ENCODE measurements at regions not wholly inside any gene's neighbourhood (a gene's known extent, or its start where the extent isn't known, plus 50 kb on each side); places are given as distances from the start of the nearest gene placed in this dataset.

DNA sequence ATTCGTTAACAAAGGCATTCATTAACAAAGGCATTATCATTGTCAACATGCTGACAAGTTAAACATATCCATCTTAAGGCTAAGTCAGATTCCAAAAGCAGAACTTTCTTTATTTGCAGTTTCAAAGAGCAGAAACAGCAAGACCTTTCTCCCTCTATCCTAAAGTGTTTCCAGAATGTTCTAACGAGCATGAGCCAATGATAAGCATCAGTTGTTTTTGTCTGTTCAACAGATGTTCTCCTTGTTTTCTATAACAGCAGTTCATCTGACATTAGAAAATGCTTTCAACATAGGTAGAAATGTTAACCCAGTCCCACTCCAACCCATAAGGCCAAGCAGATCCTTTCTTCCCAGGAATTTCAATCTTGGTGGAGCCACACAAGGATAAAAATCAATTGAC lies 77.6 kb upstream of the POMGNT2 start:
- CTCF ChIA-PET = no interaction called here
- POLR2A ChIA-PET = no interaction called here
- no peaks in the 10 kb centered on the region for H3K4me1 ChIP-seq (ENCODE audit: control insufficient read depth, insufficient read depth, low read length)

DNA sequence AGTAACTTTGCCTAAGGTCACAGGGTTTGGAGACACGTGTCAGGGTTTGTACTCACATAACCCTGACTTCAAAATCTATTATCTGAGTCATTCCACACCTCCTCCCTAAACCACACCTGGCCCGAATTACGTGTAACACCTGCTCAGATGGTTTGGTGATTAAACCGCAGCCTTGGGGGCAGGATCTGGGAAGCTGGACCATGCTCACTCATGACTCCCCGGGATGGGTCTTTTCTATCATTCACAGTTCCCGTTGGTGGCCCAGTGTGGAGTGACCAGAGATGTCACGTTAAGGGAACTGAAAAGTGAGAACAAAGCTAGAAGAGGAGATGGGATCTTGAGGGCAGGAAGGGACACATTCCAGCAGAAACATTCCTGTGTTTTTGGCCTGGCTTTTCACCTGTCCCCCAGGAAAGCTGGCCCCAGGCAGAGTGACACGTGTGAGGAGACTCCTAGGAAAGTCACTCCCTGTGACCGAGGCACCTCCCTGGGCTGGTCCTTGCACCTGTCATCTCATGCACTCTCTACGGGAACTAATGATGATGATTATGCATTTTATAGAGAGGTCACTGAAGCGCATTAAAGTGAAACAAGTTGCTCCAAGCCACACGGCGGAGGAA lies 75.4 kb upstream of the POMGNT2 start:
- Histone ChIP-seq H3K9me3 (ENCODE audit: control insufficient read depth, insufficient read depth, low read depth, low read length) (no peaks in the 10 kb centered on the region), H3K27me3 (ENCODE audit: control insufficient read depth, insufficient read depth, low read length) (no peaks in the 10 kb centered on the region), H3K36me3 (ENCODE audit: control insufficient read depth, insufficient read depth, low read length) (no peaks in the 10 kb centered on the region), H3K4me3 (ENCODE audit: low read depth in 2 of 2, low read length in 2 of 2) (no peak overlapping the region), H3K27ac (ENCODE audit: low read length) (no peak overlapping the region), H3K4me1 (ENCODE audit: control insufficient read depth, insufficient read depth, low read length) (no peaks in the 10 kb centered on the region)
- in situ Hi-C loops (cut with HindIII; ENCODE audit: low pct_unique_long_range_greater_than_20kb, low sequenced_read_pairs) (no loop called here), intact Hi-C loops (cut with micrococcal nuclease; ENCODE audit: unreplicated experiment) (no loop called here)
- no peak for ATAC-seq
- CTCF ChIA-PET = no interaction called here
- DNase-seq (ENCODE audit: low read depth, low spot score) = no peak
- no peak for TF ChIP-seq TCF7L2 (IDR thresholded peaks at IDR 0.05; ENCODE audit: low read depth, low read length)
- TF ChIP-seq, protein P1, sequence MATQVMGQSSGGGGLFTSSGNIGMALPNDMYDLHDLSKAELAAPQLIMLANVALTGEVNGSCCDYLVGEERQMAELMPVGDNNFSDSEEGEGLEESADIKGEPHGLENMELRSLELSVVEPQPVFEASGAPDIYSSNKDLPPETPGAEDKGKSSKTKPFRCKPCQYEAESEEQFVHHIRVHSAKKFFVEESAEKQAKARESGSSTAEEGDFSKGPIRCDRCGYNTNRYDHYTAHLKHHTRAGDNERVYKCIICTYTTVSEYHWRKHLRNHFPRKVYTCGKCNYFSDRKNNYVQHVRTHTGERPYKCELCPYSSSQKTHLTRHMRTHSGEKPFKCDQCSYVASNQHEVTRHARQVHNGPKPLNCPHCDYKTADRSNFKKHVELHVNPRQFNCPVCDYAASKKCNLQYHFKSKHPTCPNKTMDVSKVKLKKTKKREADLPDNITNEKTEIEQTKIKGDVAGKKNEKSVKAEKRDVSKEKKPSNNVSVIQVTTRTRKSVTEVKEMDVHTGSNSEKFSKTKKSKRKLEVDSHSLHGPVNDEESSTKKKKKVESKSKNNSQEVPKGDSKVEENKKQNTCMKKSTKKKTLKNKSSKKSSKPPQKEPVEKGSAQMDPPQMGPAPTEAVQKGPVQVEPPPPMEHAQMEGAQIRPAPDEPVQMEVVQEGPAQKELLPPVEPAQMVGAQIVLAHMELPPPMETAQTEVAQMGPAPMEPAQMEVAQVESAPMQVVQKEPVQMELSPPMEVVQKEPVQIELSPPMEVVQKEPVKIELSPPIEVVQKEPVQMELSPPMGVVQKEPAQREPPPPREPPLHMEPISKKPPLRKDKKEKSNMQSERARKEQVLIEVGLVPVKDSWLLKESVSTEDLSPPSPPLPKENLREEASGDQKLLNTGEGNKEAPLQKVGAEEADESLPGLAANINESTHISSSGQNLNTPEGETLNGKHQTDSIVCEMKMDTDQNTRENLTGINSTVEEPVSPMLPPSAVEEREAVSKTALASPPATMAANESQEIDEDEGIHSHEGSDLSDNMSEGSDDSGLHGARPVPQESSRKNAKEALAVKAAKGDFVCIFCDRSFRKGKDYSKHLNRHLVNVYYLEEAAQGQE (IDR thresholded peaks at IDR 0.05; ENCODE audit: insufficient read depth in 1 of 2, low read depth in 2 of 2, low read length in 1 of 2) = no peak
- TF ChIP-seq POLR2AphosphoS5 (IDR thresholded peaks at IDR 0.05; ENCODE audit: low read depth, low read length) = no peak
- TF ChIP-seq, protein P2, sequence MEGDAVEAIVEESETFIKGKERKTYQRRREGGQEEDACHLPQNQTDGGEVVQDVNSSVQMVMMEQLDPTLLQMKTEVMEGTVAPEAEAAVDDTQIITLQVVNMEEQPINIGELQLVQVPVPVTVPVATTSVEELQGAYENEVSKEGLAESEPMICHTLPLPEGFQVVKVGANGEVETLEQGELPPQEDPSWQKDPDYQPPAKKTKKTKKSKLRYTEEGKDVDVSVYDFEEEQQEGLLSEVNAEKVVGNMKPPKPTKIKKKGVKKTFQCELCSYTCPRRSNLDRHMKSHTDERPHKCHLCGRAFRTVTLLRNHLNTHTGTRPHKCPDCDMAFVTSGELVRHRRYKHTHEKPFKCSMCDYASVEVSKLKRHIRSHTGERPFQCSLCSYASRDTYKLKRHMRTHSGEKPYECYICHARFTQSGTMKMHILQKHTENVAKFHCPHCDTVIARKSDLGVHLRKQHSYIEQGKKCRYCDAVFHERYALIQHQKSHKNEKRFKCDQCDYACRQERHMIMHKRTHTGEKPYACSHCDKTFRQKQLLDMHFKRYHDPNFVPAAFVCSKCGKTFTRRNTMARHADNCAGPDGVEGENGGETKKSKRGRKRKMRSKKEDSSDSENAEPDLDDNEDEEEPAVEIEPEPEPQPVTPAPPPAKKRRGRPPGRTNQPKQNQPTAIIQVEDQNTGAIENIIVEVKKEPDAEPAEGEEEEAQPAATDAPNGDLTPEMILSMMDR (IDR thresholded peaks at IDR 0.05) = no peak
- TF ChIP-seq SIN3A (IDR thresholded peaks at IDR 0.05; ENCODE audit: borderline replicate concordance, insufficient read depth, low read depth, low read length) = no peak
- no TSS peak for BruUV-seq (replicated peaks)
- POLR2A ChIA-PET = no interaction called here

More for the DNA sequence above, 77.6 kb upstream of the POMGNT2 start:
- Histone ChIP-seq H3K27ac (ENCODE audit: low read length) (no peak overlapping the region), H3K9me3 (ENCODE audit: control insufficient read depth, insufficient read depth, low read depth, low read length) (no peaks in the 10 kb centered on the region), H3K27me3 (ENCODE audit: control insufficient read depth, insufficient read depth, low read length) (no peaks in the 10 kb centered on the region), H3K4me3 (ENCODE audit: low read depth in 2 of 2, low read length in 2 of 2) (no peak overlapping the region), H3K36me3 (ENCODE audit: control insufficient read depth, insufficient read depth, low read length) (no peaks in the 10 kb centered on the region)
- TF ChIP-seq POLR2AphosphoS5 (IDR thresholded peaks at IDR 0.05; ENCODE audit: low read depth, low read length) = no peak
- TF ChIP-seq TCF7L2 (IDR thresholded peaks at IDR 0.05; ENCODE audit: low read depth, low read length) = no peak
- TF ChIP-seq, protein P2 (IDR thresholded peaks at IDR 0.05) = no peak
- TF ChIP-seq SIN3A (IDR thresholded peaks at IDR 0.05; ENCODE audit: borderline replicate concordance, insufficient read depth, low read depth, low read length) = no peak
- TF ChIP-seq, protein P1 (IDR thresholded peaks at IDR 0.05; ENCODE audit: insufficient read depth in 1 of 2, low read depth in 2 of 2, low read length in 1 of 2) = no peak
- DNase-seq (ENCODE audit: low read depth, low spot score) = no peak
- no peak for ATAC-seq
- in situ Hi-C loops (cut with HindIII; ENCODE audit: low pct_unique_long_range_greater_than_20kb, low sequenced_read_pairs) (no loop called here), intact Hi-C loops (cut with micrococcal nuclease; ENCODE audit: unreplicated experiment) (no loop called here)
- BruUV-seq (replicated peaks) = no TSS peak
